Tibial nerve (tissue), 4 donors: ENCODE measurements at regions not wholly inside any gene's neighbourhood (a gene's known extent, or its start where the extent isn't known, plus 50 kb on each side); places are given as distances from the start of the nearest gene placed in this dataset.
"Not testable (repeated sequence)": the region's sequence is repeated elsewhere in the genome, so short reads cannot be mapped to it uniquely, and the experiment has no call there.

ENCODE experiments used
- DNase-seq, 2 donors: peaks; one replicate each; pipeline ENCODE4 v3.0.0-alpha.2; 2019; ENCODE audit warnings: low spot score in 2 of 2
- H3K27ac ChIP-seq, 4 donors: fragments of 200-600 bp; sonication (generic) in 3 of 4; one replicate each; pipeline ENCODE4 v1.5.1; 2017 to 2019; ENCODE audit warnings: mild to moderate bottlenecking in 1 of 4
- H3K27me3 ChIP-seq, 2 donors: fragments of 200-600 bp; sonication (generic) in 1 of 2; one replicate each; pipeline versions ENCODE4 v1.5.1 to v1.6.0; 2017 to 2019
- H3K36me3 ChIP-seq, 3 donors: fragments of 200-600 bp; sonication (generic); one replicate each; pipeline ENCODE4 v1.5.1; 2018 to 2019
- H3K4me1 ChIP-seq, 4 donors: fragments of 200-600 bp; sonication (generic) in 3 of 4; one replicate each; pipeline ENCODE4 v1.5.1; 2017 to 2019
- H3K4me3 ChIP-seq, 4 donors: fragments of 200-600 bp; sonication (generic) in 3 of 4; one replicate each; pipeline ENCODE4 v1.5.1; 2017 to 2019; ENCODE audit warnings: mild to moderate bottlenecking in 1 of 4, moderate library complexity in 1 of 4
- H3K9me3 ChIP-seq, 4 donors: fragments of 200-600 bp; sonication (generic) in 3 of 4; one replicate each; pipeline ENCODE4 v1.5.1; 2017 to 2019
- EP300 ChIP-seq, 2 donors: sonication (generic); formaldehyde crosslinking; IDR thresholded peaks; one replicate each; pipeline ENCODE4 v1.6.1; 2017; ENCODE audit warnings: antibody characterized with exemption in 2 of 2, mild to moderate bottlenecking in 1 of 2
- POLR2A ChIP-seq, 2 donors: fragments of 450-650 bp; IDR thresholded peaks; one replicate each; pipeline ENCODE4 v1.6.1; 2017; ENCODE audit warnings: antibody characterized with exemption in 2 of 2, mild to moderate bottlenecking in 2 of 2, moderate library complexity in 2 of 2
- WGBS, 2 donors: methylation state at CpG; one replicate each; pipeline ENCODE4 v1.1.5; 2018; 5-methylcytosine and 5-hydroxymethylcytosine counted together
- TF ChIP-seq, protein P1 (sequence below), 5 experiments: fragments of 200-600 bp in 3 of 5; fragments of 450-650 bp in 2 of 5; sonication (generic) in 3 of 5; IDR thresholded peaks; one replicate each; pipeline ENCODE4 v1.5.1; 2016 to 2019; ENCODE audit warnings: antibody characterized with exemption in 5 of 5, mild to moderate bottlenecking in 3 of 5, moderate library complexity in 2 of 5

DNA sequence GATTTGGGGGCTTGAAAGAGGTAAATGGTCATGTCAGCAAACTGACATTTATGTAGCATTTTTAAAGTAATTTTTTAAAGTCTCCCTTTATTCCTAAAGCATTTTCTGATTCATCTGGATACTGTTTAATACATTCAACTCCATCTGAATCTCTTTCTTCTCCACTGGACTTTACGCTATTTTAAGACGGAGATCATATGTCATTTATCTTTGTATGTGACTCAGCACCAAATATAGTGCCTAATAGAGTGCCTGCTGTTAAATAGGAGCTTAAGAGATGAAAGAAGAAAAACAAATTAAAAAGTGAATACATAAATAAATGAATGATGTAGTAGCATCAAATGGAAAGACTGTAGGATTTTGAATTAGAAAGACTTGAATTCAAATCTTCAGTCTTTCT is 548.8 kb upstream of the SMC2 start:
- Histone ChIP-seq H3K36me3 (no peaks in the 10 kb centered on the region), H3K4me3 (no peak overlapping the region), H3K27me3 (no peaks in the 10 kb centered on the region), H3K4me1 (no peaks in the 10 kb centered on the region), H3K9me3 (no peaks in the 10 kb centered on the region), H3K27ac (no peak overlapping the region)
- WGBS, 2 donors: 53 to 55% methylated on average over 2 of the region's 2 CpGs
- no peak for TF ChIP-seq POLR2A (IDR thresholded peaks at IDR 0.05)
- TF ChIP-seq, protein P1, sequence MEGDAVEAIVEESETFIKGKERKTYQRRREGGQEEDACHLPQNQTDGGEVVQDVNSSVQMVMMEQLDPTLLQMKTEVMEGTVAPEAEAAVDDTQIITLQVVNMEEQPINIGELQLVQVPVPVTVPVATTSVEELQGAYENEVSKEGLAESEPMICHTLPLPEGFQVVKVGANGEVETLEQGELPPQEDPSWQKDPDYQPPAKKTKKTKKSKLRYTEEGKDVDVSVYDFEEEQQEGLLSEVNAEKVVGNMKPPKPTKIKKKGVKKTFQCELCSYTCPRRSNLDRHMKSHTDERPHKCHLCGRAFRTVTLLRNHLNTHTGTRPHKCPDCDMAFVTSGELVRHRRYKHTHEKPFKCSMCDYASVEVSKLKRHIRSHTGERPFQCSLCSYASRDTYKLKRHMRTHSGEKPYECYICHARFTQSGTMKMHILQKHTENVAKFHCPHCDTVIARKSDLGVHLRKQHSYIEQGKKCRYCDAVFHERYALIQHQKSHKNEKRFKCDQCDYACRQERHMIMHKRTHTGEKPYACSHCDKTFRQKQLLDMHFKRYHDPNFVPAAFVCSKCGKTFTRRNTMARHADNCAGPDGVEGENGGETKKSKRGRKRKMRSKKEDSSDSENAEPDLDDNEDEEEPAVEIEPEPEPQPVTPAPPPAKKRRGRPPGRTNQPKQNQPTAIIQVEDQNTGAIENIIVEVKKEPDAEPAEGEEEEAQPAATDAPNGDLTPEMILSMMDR (IDR thresholded peaks at IDR 0.05): no peak
- TF ChIP-seq EP300 (IDR thresholded peaks at IDR 0.05): no peak
- no peak for DNase-seq

DNA sequence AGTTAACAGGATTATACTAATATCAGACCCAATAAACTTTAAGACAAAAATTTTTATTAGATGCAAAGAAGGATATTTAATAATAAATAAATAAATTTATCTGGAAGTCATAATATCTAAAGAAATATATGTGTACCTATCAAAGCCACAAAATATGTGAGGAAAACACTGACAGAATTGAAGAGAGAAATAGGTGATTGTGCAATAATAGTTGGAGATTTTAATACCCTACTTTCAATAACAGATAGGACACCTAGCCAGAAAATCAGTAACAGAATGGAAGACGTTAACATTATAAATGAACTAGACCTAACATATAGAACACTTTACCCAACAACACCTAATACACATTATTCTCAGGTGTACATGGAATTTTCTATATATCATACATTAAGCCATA is 541.4 kb upstream of the SMC2 start:
- no peaks in the 10 kb centered on the region for H3K27me3 ChIP-seq
- no peak overlapping the region for H3K27ac ChIP-seq
- no peaks in the 10 kb centered on the region for H3K9me3 ChIP-seq
- 82 to 93% methylated on average over 1 of the region's 1 CpG for WGBS, 2 donors
- no peaks in the 10 kb centered on the region for H3K36me3 ChIP-seq
- no peak for DNase-seq
- no peaks in the 10 kb centered on the region for H3K4me1 ChIP-seq
- TF ChIP-seq, protein P1 (IDR thresholded peaks at IDR 0.05): no peak
- H3K4me3 ChIP-seq: no peak overlapping the region

DNA sequence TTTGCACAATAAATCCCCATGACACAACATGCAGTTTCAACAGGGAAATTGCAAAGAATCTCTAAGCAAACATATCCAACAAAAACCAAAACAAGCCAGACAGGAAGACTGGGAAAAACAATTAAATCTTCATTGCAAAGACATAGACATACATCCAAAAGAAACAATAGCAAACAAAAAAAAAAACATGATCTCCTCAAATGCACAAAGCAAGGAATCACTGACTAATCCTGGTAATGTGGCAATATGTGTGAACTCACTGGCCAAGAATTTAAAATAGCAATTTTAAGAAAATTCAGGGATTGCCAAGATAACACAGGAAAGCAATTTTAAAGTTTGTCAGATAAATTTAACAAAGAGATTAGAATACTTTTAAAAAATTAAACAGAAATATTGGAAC is 520.1 kb upstream of the SMC2 start:
- Histone ChIP-seq H3K27me3 (no peaks in the 10 kb centered on the region), H3K4me1 (no peaks in the 10 kb centered on the region), H3K9me3 (peaks cover 0 to 19% (median 0%) of the 10 kb centered on the region in 4 donors), H3K27ac (no peak overlapping the region), H3K36me3 (no peaks in the 10 kb centered on the region), H3K4me3 (no peak overlapping the region)
- DNase-seq: no peak
- TF ChIP-seq, protein P1 (IDR thresholded peaks at IDR 0.05): no peak
- TF ChIP-seq POLR2A (IDR thresholded peaks at IDR 0.05): no peak
- no peak for TF ChIP-seq EP300 (IDR thresholded peaks at IDR 0.05)

DNA sequence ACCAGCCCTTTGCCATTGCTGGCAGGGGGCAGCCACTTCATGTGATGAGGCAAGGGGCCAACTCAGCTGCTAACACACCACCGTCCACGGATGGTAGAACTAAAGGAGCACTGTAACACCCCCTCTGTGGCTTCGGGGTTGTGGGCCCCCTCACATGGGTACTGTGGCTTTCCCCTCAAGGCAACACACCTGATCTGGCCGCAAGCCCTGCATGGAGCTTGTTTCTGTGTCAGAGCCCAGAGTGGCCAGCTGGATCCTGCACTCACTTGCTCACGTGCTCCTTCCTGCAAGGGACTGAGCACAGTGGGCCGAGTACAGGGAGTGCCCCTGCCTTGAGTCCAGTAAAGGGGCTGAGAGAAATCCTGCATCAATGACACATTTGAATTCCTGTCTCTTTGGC is 507.4 kb upstream of the SMC2 start:
- TF ChIP-seq, protein P1 (IDR thresholded peaks at IDR 0.05): no peak
- TF ChIP-seq POLR2A (IDR thresholded peaks at IDR 0.05) (no peak), EP300 (IDR thresholded peaks at IDR 0.05) (no peak)
- no peak for DNase-seq
- no peaks in the 10 kb centered on the region for H3K4me1 ChIP-seq
- no peak overlapping the region for H3K27ac ChIP-seq
- WGBS, 2 donors: 91 to 92% methylated on average over 4 to 5 of the region's 6 CpGs
- H3K9me3 ChIP-seq: peaks cover 0 to 12% (median 0%) of the 10 kb centered on the region in 4 donors
- H3K36me3 ChIP-seq: no peaks in the 10 kb centered on the region
- no peak overlapping the region for H3K4me3 ChIP-seq
- no peaks in the 10 kb centered on the region for H3K27me3 ChIP-seq

DNA sequence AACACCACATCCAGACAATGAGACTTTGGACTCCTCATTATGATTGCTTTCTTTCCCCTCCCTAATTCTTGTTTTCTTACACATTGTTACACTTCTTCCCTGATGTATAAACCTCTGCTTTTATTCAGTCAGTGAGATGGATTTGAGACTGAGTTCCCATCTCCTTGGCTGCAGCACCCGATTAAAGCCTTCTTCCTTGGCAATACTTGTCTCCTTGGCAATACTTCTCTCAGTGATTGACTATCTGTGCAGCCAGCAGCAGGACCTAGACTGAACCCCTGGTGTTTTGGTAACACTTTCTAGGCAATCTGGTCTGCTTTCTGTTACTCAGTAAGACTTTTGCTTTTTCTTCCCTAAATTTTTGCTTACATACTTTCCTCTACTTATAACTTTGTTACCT is 492.8 kb upstream of the SMC2 start:
- Histone ChIP-seq H3K4me3 (no peak overlapping the region), H3K27me3 (no peaks in the 10 kb centered on the region), H3K9me3 (peaks cover 0 to 8% (median 0%) of the 10 kb centered on the region in 4 donors), H3K4me1 (no peaks in the 10 kb centered on the region), H3K36me3 (no peaks in the 10 kb centered on the region), H3K27ac (no peak overlapping the region)
- 81 to 89% methylated on average over 1 of the region's 1 CpG for WGBS, 2 donors
- no peak for DNase-seq
- TF ChIP-seq, protein P1 (IDR thresholded peaks at IDR 0.05): no peak
- no peak for TF ChIP-seq EP300 (IDR thresholded peaks at IDR 0.05)
- TF ChIP-seq POLR2A (IDR thresholded peaks at IDR 0.05): no peak

DNA sequence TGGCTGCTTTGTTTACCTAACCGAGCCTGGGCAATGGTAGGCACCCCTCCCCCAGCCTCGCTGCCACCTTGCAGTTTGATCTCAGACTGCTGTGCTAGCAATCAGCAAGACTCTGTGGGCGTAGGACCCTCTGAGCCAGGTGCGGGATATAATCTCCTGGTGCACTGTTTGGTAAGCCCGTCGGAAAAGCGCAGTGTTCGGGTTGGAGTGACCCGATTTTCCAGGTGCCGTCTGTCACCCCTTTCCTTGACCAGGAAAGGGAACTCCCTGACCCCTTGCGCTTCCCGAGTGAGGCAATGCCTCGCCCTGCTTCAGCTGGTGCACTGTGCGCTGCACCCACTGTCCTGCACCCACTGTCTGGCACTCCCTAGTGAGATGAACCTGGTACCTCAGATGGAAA is 482.2 kb upstream of the SMC2 start:
- not testable (repeated sequence) for H3K36me3 ChIP-seq, H3K4me3 ChIP-seq, DNase-seq, H3K27ac ChIP-seq, H3K4me1 ChIP-seq, H3K27me3 ChIP-seq
- WGBS, 2 donors: 93 to 95% methylated on average over 13 to 14 of the region's 14 CpGs
- peaks cover 0 to 18% (median 3%) of the 10 kb centered on the region in 4 donors for H3K9me3 ChIP-seq
